SK-N-SH (cell line): ENCODE measurements at regions not wholly inside any gene's neighbourhood (a gene's known extent, or its start where the extent isn't known, plus 50 kb on each side); places are given as distances from the start of the nearest gene placed in this dataset.

Experiments used
- CTCF ChIP-seq: fragments of 200-600 bp; sonication (generic); IDR thresholded peaks from 2 replicates; pipeline ENCODE4 v1.6.1; 2017; ENCODE audit warnings: antibody characterized with exemption, mild to moderate bottlenecking, moderate library complexity
- EP300 ChIP-seq, 2 experiments: IDR thresholded peaks; 2 replicates each; pipeline versions ENCODE4 v1.4.0 to v1.6.1; 2012; ENCODE audit warnings: borderline replicate concordance in 1 of 2, low read depth in 1 of 2, low read length in 1 of 2
- EZH2phosphoT487 ChIP-seq: fragments of 200-600 bp; sonication (generic); IDR thresholded peaks from 2 replicates; pipeline ENCODE4 v1.6.1; 2017; ENCODE audit warnings: low read depth, mixed run types, mild to moderate bottlenecking, antibody characterized with exemption, moderate library complexity, borderline replicate concordance
- MEF2A ChIP-seq: IDR thresholded peaks from 2 replicates; pipeline ENCODE4 v1.4.0; 2012; ENCODE audit warnings: low read depth, borderline replicate concordance
- NFIC ChIP-seq: IDR thresholded peaks from 2 replicates; pipeline ENCODE4 v1.4.0; 2012; ENCODE audit warnings: borderline replicate concordance
- NRF1 ChIP-seq: IDR thresholded peaks from 2 replicates; pipeline ENCODE4 v1.6.1; 2012; ENCODE audit warnings: low read depth, mild to moderate bottlenecking, low read length
- POLR2AphosphoS5 ChIP-seq: IDR thresholded peaks from 2 replicates; pipeline ENCODE4 v1.6.1; 2012; ENCODE audit warnings: low read depth, low read length
- RAD21 ChIP-seq: IDR thresholded peaks from 2 replicates; pipeline ENCODE4 v1.6.1; 2012; ENCODE audit warnings: mild to moderate bottlenecking, low read length
- RCOR1 ChIP-seq: fragments of 150-350 bp; IDR thresholded peaks from 2 replicates; pipeline ENCODE4 v1.6.1; 2017; ENCODE audit warnings: antibody characterized with exemption, low read length
- SIN3A ChIP-seq: IDR thresholded peaks from 2 replicates; pipeline ENCODE4 v1.6.1; 2012; ENCODE audit warnings: low read depth, mild to moderate bottlenecking, low read length, moderate library complexity, borderline replicate concordance
- YY1 ChIP-seq: IDR thresholded peaks from 2 replicates; pipeline ENCODE4 v1.4.0; 2012; ENCODE audit warnings: low read depth, mild to moderate bottlenecking

GRCh38 chr6:10219510-10219909 is 195.4 kb downstream of the TFAP2A start:
- no peak for TF ChIP-seq NFIC
- no peak for TF ChIP-seq CTCF
- no peak for TF ChIP-seq EZH2phosphoT487
- no peak for TF ChIP-seq POLR2AphosphoS5
- no peak for TF ChIP-seq SIN3A
- TF ChIP-seq RCOR1: no peak
- TF ChIP-seq MEF2A: no peak
- TF ChIP-seq NRF1: no peak
- no peak for TF ChIP-seq YY1
- no peak for TF ChIP-seq EP300 (IDR thresholded peaks at IDR 0.05; ENCODE audit: borderline replicate concordance in 1 of 2, low read depth in 1 of 2, low read length in 1 of 2)
- no peak for TF ChIP-seq RAD21
